Activated CD4-positive, alpha-beta T cell treated with anti-CD3 and anti-CD28 coated beads, Interleukin-2, amount 50 U/mL, for 1 hour (primary cell): ENCODE measurements at regions not wholly inside any gene's neighbourhood (a gene's known extent, or its start where the extent isn't known, plus 50 kb on each side); places are given as distances from the start of the nearest gene placed in this dataset.
"Not testable (repeated sequence)": the region's sequence is repeated elsewhere in the genome, so short reads cannot be mapped to it uniquely, and the experiment has no call there.

ENCODE experiments used
- DNase-seq: peaks from one replicate; pipeline ENCODE4 v3.0.0-alpha.2; 2020

DNA sequence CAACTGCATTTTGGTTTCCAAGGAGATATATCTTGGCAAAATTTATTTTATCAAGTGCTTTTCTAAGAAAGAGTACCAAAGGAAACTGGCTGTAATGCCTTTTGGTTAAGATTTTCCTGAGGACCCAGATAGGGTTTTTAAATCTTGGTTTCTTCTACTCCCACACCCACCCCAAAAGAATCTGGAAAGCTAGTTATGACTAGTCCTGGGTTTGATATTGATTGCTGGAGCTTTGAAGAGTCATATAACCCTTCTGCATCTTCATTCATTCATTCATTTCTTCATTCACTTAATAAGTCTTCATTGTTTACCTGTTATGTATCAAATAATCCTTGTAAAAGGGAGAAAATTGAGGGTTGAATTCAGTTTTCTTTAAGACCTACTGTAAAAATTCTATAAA is 425.2 kb downstream of the PCNX1 start:
- no peak for DNase-seq

DNA sequence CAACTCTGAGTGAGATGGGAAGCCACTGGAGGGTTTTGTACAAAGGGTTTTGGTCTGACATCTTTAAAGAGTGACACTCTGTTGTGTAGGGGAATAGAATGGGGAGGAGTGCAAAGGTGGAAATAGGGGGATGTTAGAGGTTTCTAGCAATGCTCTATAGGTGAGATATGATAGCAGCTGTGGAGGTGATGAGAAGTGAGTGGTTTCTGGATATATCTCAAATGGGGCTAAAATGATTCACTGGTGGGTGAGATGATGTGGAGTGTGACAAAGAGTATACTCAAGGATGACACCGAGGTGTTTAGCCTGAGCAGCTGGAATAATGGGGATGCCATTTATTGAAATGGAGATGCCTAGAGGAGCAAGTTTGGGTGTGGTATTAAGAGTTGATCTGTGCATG is 426.4 kb downstream of the PCNX1 start:
- no peak for DNase-seq

DNA sequence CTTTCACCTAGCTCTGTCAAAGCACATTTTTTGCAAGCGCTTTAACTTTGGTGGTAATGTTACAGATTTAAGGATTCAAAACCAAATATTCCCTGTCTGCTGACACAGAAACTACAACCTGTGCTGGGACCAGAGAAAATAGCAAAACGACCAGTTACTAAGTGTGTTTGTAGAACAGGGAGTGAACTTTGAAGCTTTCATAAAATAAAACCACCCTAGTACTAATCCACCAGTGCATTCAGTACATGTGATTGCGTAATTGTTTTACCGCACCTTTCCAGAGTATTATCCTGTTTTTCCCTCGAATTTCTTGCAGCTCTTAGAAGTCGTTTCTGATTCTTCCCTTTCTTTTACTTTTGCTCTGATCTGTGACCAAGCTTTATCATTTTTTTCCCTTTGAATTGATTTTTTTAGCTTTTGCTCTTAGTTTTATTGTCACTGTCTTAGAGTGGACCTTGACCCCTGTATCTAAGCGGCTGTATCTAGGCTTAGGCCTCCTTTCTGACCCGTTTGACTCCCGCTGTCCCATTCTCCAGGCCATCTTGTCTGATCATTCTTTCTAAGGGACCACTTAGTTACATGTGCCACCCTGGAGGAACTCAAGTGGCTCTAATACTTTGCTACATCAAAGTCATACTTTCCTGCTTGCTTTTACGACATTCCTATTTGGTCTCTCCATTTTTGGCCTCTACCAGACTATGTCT is 429.4 kb downstream of the PCNX1 start:
- DNase-seq = no peak

DNA sequence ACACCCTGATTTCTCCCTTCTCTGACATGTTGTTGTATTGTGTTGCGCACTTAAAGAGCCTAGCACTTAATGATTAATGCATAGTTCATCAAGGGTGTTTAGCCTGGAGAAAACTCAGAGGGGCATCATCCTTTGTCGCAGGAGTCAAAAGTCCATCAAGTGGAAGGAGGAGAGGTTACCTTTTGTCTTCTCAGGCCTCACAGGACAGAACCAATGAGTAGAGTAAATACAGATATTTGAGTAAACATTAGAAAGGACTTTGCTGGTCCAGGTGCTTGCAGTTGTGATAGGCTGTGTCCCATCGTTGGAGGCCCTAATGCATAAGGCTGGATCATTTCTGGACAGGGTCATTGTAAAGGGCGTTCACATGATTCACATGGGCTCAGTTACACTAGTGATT is 430.9 kb downstream of the PCNX1 start:
- DNase-seq = no peak

DNA sequence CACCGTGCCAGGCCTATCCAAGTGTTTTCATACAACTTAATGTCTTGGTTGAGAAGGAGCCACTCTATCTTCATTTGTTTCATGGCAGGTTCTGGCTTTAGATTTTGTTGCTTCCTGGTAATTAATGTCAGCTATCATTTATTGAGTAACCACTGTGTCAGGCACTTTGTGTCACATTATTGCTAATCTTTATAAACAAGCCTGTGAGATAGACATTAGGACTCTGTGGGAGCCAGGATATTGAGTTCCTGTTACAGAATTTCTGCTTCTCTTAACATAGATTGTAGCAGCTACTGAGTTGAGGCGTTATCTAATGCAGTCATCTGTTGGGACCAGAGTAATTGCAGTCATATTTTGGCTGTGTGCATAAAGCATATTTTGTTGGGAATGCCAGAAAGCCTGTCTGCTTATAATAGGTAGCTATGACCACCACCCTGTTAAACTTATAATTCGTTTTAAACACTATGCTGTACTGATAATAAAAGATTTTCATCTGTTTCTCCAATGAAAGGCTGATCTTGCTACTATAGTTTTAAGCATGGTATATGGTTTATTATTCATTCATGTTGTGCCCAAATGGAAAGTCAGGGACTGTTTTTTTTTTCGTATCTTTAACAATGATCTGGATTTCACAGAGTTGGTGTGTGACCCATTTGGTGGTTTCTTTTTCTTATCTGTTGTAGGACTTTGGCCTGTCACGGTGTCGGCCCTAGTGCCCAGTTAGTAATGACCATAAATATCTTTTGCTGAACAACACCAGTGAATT is 432.6 kb downstream of the PCNX1 start:
- DNase-seq = no peak

DNA sequence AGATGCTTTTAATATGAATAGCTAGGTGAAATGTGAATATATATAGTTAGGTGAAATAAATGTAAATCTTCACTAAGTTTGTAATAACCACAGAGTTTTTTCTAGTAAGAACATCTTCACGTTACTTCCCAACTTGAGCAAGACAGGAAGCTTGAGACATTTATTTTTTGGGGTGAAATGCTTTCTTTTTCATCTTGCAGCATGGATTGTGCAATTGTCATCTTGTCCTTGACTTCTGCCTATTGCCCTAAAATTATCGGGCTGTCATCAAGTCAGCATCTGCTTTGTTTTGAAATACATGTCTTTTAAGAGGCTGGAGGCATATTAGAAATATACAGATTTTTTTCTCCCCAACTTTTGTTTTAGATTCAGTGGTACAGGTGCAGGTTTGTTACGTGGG is 433.9 kb downstream of the PCNX1 start:
- no peak for DNase-seq

DNA sequence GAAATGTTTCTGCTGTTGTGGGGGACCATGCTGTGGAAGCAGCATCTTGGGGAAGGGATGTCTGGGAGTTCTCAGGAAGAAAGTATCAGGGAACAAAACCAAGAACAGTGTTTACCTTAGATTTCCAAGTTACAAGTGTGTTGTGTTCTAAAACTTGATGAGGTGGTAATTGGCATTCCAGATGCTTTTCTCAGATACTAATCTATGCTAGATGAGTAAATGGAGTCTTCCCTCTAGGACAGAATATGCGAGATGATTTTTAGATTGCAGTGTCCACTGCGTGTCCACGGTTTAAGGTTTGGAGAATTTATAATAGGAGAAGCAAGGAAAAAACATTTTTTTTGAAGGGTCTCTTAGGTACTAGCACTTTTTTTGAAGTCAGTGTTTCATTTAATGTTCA is 436.5 kb downstream of the PCNX1 start:
- DNase-seq = no peak

DNA sequence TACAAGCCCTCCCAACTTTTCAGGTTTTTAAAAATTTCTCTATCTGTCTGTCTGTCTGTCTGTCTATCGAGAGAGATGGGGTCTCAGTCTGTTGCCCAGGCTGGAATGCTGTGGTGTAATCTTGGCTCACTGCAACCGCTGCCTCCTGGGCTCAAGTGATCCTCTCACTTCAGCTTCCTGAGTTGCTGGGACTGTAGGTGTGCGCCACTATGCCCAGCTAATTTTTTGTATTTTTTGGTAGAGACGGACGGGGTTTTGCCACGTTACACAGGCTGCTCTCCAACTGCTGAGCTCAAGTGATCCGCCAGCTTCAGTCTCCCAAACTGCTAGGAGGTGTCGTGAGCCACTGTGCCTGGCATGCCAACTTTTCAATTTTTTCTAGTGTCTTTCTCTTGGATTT is 437.2 kb downstream of the PCNX1 start:
- no peak for DNase-seq

DNA sequence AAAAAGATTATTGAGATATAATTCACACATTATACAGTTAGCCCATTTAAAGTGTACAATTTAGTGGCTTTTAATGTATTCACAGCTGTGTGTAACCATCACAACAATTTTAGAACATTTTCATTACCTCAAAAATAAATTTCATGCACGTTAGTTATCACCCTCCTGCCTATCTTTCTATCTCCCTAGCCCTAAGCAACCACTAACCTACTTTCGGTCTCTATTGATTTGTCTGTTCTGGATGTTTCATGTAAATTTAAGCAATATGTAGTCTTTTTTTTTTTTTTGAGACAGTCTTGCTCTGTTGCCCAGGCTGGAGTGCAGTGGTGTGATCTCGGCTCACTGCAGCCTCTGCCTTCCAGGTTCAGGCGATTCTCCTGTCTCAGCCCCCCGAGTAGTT is 439.4 kb downstream of the PCNX1 start:
- no peak for DNase-seq

DNA sequence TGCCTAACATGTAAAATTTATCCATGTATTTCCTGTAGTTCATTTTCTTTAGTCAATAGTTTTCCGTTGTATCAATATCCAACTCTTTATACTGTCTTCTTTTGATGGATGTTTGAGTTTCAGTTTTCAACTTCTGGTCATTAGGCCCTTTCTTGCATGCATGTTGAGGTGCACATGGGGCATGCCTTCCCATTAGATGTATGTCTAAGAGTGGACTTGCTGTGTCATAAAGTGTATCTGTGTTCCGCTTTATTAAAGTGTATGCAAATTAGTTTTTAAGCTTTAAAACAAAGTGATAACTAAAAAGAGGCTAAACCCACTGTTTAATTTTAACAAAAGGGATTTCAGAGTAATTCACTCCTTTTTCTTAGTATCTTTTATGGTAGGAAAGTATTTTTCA is 441.1 kb downstream of the PCNX1 start:
- no peak for DNase-seq

DNA sequence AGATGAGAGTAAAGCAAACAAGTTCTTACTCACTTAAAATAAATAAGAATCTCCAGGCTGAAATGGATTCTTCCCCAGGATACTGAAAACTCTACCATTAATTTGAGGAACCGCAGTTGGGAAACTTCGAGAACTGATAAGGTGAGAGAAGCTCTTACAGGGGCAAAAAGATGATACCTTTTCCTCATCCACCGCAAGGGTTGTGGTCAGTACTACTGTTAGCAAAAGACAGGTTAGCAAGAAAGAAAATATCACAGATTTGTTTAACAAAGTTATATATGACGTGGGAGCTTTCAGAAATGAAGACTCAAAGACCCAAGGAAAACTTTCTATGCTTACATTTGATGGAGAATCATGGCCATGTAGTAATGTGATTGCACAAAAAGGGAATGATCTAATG is 441.6 kb downstream of the PCNX1 start:
- DNase-seq = no peak

DNA sequence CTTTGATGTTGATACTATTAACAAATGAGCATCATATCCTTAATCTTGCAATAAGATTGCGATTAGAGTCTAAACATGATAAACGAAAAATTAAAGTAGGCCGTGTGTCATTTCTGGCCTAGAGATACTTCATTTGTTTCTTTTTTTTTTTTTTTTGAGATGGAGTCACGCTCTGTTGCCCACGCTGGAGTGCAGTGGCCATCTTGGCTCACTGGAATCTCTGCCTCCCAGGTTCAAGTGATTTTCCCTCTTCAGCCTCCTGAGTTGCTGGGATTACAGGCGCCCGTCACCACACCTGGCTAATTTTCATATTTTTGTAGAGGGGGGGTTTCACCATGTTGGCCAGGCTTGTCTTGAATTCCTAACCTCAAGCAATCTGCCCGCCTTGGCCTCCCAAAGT is 446.9 kb downstream of the PCNX1 start:
- no peak for DNase-seq

DNA sequence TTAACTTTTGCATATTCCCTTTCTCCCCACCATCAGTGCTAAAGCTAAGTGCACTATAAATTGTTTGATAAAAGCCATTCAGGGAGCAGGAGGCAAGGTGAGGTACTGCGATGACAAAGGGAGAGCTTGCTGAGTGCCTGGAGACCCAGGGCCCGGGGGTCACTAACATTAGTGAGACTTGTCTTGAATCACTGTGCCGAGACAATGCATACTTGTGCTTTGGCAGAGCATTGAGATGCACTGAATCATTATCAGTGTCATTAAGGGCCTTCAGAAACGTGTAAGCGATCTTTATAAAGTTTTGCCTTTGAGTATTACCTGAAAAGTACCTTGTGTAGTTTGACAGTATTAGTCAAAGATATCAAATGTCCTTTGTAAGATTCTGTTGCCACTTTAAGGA is 447.5 kb downstream of the PCNX1 start:
- no peak for DNase-seq

DNA sequence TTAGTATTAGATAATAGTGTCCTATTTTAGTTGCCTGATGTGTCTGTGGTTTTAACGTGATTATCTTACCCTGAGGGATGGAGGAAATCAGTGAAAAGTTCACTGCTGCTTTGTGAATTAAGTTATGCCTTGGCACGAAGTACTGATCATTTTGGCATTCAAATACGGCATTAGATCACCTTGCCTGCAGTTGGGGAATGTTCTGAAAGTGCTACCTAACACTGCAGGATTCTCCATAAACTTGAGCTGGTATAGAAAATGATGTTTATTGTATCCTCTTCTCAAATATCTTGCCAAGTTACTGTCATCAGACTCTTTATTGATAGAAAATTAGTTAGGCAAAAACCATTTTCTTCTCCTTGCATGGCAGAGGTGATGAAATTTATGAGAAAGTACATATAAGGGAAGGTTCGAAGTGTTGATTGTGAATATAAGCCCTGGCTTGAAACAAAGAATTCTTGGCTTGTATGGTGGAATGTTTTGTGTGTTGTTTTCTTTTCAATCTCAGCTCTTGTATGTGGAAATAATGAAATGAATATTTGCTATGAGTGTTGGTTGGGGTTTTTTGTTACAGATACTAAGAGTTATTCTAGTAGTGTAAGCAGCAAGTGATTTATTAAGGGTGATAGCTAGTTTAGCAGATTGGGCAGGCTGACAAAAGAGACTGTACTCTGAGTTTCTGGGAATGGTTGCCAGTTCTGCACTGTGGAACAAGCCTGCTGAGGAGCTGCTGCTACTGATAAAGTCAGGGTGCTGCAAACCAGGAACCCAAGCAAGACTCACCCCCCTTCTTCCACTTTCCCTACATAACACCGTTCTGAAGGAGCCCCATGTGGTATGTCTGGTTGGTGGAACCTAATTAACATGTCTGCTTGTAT is 448.3 kb downstream of the PCNX1 start:
- DNase-seq = no peak

DNA sequence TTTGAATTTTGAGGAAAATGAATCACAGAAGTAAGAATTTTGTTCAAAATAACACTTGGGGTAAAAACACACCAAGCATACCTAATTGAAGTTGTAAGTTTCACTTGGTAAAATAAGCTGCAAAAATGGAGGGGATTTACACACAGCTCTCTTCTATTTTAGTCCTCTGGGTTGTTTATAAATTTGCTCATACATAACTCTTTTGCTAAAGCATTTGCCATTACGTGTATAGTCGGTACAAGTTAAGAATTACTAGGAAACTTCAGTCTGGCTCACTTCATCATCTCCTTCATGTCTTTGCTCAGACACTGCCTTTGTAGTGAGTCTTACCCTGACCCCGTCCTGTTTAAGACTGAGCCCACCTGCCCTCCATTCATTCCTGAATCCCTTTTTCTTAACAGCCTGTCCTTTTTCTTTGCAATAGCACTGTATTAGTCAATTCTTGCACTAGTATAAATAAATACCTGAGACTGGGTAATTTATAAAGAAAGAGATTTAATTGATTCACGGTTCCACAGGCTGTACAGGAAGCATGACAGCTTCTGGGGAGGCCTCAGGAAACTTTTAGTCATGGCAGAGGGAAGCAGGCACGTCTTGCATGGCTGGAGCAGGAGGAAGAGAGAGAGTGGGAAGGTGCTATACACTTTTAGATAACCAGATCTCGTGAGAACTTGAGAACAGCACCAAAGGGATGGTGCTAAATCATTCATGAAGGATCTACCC is 451.1 kb downstream of the PCNX1 start:
- DNase-seq = no peak

DNA sequence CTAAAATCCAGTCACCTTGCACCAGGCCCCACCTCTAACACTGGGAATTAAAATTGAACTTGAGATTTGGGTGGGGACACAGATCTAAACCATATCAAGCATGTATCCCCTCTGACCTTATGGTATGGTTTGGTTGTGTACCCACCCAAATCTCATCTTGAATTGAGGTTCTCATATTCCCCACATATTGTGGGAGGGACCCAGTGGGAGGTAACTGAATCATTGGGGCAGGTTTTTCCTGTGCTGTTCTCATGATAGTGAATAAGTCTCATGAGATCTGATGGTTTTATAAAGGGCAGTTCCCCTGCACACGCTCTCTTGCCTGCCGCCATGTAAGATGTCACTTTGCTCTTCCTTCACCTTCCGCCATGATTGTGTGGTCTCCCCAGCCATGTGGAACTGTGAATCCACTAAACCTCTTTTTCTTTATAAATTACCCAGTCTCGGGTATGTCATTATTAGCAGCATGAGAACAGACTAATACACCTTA is 451.7 kb downstream of the PCNX1 start:
- DNase-seq = not testable (repeated sequence)

DNA sequence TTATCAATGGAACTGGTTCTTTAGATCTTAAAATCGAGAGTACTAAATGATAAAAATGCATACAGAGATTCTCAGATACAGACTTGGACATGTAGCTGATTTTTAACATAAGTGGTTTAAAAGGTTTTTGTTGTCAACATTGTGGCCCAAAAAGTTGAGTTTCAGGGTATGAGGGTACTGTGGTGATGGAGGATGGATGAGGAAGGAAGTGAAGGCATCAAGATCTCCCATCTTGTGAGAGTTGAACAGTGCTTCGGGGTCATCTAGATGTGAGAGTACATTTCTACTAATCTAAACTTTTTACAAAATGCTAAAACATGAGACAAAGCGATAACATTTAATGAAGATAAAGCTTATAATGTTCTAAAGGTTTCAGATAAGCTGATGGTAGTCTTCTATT is 452.6 kb downstream of the PCNX1 start:
- no peak for DNase-seq

DNA sequence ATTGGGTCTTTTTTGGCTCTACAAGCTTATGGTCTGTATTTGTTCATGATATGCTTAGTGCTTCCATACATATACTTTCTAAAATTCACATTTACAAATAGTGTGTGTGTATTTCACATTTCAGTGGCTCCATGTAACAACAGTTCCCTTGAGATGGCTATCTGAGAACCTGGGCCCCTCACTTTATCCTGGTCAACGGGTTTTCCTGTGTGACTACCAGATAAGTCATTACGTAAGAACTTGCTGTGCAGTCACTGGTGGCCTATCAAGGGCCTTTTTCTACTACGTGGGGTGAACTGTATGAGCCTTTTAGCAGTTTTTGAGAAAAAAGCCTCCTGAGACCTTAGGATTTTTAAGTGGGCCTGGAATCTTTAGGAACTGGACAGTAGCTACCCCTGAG is 454.1 kb downstream of the PCNX1 start:
- DNase-seq = no peak

DNA sequence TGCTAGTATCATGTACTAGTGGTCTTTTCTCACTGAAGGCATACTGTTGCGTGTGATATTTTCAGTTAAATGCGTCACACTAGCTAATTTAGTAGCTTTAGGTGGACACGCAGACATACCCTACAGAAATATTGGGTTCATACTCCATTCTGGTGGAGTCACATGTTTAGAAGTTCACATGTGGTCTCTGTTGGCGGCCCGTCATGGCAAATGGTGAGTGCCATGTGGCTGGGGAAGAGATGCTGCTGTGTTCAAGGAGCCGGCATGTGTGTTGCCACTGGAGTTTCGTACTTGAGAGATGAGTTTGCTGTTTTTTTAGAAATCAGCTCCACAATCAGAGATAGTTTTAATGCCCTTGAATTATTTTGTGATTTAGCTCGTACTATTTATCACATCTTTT is 454.6 kb downstream of the PCNX1 start:
- DNase-seq = no peak

DNA sequence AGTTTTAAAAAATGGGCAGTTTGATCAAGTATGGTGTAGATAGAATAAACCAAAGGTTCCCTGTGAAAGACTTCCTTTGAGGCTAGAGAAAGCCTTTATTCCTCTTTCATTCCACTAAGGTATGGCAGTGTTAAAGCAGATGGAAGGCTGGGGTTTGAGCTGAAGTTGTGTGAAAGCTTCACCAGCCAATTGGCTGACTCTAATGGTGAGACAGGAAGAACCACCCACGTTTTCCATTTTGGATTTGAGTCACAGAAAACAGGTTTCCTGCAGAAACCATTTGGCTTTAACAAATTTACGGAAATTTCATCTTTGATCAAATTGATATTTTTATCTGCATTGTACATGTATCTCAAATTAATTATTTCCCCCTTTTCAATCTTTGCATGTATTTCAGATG is 455.0 kb downstream of the PCNX1 start:
- no peak for DNase-seq

DNA sequence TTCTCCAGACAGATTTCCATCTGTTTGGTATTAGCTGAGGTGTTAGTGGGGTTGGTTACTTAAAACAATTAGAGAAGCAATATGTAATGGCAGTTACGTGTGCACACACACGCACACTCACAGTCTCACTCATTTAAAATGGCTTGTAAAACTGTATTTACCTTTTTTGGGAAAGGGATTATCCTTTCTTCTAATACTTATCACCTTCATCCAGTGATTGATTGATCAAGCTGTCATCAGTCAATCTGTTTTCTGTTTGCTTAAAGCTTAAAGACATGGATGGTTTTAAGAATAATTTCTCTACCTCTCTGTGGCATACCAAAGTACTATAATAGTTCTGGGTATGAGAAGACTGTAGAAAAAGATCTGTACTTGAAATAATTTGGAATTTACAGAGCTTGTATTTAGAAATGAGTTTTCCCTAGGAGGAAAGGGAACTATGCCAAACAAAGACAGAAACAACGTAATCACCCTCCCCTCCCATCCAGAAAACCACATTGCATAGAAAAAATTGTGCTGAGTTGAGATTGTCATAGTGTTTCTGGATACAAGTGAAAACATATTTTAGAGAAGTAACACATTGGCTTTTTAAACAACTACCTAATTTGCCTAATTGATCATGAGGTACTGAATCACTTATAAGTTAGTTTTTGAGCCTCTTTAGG is 455.8 kb downstream of the PCNX1 start:
- DNase-seq = no peak
